Coronary artery (tissue), 2 donors: ENCODE measurements at regions not wholly inside any gene's neighbourhood (a gene's known extent, or its start where the extent isn't known, plus 50 kb on each side); places are given as distances from the start of the nearest gene placed in this dataset.
"Not testable (repeated sequence)": the region's sequence is repeated elsewhere in the genome, so short reads cannot be mapped to it uniquely, and the experiment has no call there.

Experiments
- DNase-seq: peaks from one replicate; pipeline ENCODE4 v3.0.0-alpha.2; 2017; ENCODE audit warnings: low spot score
- H3K27ac ChIP-seq, 2 donors: fragments of 200-600 bp; sonication (generic); one replicate each; pipeline ENCODE4 v1.5.1; 2016 to 2019
- H3K4me3 ChIP-seq: fragments of 200-600 bp; sonication (generic); 2 replicates; pipeline ENCODE4 v1.5.1; 2016; ENCODE audit warnings: mild to moderate bottlenecking, moderate library complexity
- TF ChIP-seq, protein P1 (sequence below): fragments of 200-600 bp; sonication (generic); IDR thresholded peaks from one replicate; pipeline ENCODE4 v1.5.1; 2019; ENCODE audit warnings: antibody characterized with exemption

DNA sequence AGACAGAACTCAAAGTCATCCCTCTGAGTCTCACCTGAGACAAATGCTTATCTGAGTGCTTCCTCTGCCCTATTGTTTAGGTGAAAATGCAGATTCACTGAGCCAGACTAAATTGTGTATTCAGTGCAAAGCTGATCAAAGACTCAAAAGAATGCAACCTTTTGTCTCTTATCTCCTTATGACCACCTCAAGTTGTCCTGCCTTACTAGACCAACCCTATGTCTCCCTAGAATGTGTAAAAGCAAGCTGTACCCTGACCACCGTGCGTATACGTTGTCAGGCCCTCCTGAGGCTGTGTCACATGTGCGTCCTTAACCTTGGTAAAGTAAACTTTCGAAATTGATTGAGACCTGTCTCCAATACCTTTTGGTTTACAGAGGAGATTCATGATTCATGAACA is 63.6 kb upstream of the SH3RF1 start:
- Histone ChIP-seq H3K4me3 (no peak overlapping the region), H3K27ac (no peak overlapping the region)
- DNase-seq = no peak
- TF ChIP-seq, protein P1, sequence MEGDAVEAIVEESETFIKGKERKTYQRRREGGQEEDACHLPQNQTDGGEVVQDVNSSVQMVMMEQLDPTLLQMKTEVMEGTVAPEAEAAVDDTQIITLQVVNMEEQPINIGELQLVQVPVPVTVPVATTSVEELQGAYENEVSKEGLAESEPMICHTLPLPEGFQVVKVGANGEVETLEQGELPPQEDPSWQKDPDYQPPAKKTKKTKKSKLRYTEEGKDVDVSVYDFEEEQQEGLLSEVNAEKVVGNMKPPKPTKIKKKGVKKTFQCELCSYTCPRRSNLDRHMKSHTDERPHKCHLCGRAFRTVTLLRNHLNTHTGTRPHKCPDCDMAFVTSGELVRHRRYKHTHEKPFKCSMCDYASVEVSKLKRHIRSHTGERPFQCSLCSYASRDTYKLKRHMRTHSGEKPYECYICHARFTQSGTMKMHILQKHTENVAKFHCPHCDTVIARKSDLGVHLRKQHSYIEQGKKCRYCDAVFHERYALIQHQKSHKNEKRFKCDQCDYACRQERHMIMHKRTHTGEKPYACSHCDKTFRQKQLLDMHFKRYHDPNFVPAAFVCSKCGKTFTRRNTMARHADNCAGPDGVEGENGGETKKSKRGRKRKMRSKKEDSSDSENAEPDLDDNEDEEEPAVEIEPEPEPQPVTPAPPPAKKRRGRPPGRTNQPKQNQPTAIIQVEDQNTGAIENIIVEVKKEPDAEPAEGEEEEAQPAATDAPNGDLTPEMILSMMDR = no peak

DNA sequence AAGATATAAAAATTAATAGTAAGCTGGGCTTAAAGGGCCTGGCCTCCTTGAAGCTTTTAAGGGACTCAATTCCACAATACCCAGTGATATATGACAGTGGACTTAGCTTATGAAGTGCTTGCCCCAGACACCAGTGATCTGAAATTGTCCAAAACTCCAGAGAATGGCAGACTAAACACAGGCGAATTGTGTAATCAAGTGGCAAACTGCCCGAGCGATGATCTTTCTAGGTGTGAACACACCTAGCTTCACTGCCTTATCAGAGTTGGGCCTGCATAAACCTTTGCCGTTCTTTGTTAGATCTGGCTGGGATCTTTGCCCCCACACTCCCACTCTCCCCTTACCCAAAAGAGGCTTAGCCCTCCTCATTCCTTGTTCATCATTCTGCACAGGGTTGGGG is 62.5 kb upstream of the SH3RF1 start:
- TF ChIP-seq, protein P1 = no peak
- H3K27ac ChIP-seq = no peak overlapping the region
- DNase-seq = no peak
- no peak overlapping the region for H3K4me3 ChIP-seq

DNA sequence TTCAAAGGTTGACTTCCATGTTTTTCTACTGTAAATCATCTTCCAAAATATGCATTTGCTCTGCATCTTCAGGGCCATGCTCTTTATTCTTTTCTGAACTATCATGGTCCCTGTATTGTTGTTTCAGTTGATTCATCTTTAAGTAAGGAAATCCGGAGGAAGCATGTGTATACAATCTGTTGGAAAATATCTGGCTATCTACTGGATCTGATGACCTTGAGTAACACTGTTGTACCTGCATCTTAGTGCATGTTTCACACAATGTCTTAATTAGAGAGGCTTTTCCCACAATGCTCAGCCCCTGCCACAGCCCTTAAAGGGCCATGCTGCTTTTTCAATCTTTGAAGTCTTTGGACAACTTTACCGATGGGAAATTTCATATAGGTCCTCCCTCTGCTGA is 61.8 kb upstream of the SH3RF1 start:
- no peak for DNase-seq
- Histone ChIP-seq H3K27ac (no peak overlapping the region), H3K4me3 (no peak overlapping the region)
- TF ChIP-seq, protein P1 = no peak

DNA sequence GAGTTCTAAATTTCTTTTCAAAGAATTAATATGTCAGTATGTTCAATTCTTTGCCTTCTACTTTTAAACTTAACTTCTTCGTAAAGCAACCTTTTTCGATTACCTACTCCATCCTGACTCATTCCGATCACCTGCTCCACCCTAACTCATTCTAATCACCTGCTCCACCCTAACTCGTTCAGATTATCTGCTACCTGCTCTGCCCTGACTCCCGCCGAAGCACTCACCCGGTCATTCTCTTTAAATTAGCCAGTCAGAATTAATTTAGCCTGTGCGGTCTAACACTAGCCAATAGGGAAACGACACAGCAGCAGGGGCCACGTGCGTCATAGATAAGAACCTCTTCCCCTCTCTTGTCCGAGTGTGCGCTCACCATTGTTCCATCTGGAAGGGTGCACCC is 60.1 kb upstream of the SH3RF1 start:
- DNase-seq = no peak
- Histone ChIP-seq H3K4me3 (no peak overlapping the region), H3K27ac (no peak overlapping the region)
- TF ChIP-seq, protein P1 = no peak

DNA sequence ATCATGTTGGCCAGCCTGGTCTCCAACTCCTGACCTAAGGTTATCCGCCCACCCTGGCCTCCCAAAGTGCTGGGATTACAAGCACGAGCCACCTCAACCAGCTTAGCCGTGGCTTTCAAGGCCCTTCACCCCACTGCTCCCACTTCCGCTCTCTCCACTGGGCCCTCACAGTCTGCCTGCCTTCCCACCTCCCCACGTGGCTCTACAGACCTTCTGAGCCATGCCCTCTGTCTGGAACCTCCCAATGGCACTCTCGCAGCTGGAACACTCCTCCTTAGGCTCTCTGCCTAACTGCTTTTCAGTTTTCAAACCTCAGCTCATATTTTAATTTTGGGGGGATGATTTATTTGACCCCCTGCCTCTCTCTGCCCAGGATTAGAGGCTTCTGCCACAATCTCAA is 59.3 kb upstream of the SH3RF1 start:
- Histone ChIP-seq H3K27ac (no peak overlapping the region), H3K4me3 (no peak overlapping the region)
- TF ChIP-seq, protein P1 = no peak
- DNase-seq = no peak

DNA sequence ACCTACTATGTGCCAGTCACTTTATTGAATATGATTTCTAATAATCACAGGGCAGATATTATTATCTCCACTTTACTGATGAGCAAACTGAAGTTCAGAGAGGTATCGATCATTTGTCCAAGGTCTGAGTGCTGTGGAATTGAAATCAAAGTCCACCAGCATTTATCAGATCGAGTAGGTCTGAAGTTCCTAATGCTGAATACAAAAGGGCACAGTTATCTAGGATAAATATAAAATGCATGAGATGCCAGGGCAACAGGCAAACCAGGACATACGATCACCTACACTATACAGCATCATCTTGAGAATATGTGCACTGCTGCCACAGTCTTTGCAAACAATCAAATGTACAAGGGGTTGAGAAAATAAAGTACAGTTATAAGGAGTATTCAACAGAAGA is 57.2 kb upstream of the SH3RF1 start:
- TF ChIP-seq, protein P1 = no peak
- no peak overlapping the region for H3K4me3 ChIP-seq
- no peak overlapping the region for H3K27ac ChIP-seq
- no peak for DNase-seq

DNA sequence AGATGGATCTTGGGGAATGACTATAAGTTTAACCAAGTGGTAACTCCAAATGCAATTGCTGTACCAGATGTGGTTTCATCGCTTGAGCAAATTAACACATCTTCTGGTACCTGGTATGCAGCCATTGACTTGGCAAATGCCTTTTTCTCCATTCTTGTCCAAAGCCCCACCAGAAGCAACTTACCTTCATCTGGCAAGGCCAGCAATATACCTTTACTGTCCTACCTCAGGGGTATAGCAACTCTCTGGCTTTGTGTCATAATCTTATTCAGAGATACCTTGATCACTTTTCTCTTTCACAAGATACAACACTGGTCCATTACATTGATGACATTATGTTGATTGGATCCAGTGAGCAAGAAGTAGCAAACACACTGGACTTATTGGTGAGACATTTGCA is 53.2 kb upstream of the SH3RF1 start:
- H3K27ac ChIP-seq, H3K4me3 ChIP-seq, DNase-seq: not testable (repeated sequence)

DNA sequence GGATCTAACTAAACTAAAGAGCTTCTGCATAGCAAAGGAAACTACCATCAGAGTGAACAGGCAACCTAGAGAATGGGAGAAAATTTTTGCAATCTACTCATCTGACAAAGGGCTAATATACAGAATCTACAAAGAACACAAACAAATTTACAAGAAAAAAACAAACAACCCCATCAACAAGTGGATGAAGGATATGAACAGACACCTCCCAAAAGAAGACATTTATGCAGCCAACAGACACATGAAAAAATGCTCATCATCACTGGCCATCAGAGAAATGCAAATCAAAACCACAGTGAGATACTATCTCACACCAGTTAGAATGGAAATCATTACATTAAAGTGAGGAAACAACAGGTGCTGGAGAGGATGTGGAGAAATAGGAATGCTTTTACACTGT is 52.1 kb upstream of the SH3RF1 start:
- not testable (repeated sequence) for H3K27ac ChIP-seq, DNase-seq, H3K4me3 ChIP-seq
